ENCODE measurements at regions not wholly inside any gene's neighbourhood (a gene's known extent, or its start where the extent isn't known, plus 50 kb on each side); places are given as distances from the start of the nearest gene placed in this dataset.

DNA sequence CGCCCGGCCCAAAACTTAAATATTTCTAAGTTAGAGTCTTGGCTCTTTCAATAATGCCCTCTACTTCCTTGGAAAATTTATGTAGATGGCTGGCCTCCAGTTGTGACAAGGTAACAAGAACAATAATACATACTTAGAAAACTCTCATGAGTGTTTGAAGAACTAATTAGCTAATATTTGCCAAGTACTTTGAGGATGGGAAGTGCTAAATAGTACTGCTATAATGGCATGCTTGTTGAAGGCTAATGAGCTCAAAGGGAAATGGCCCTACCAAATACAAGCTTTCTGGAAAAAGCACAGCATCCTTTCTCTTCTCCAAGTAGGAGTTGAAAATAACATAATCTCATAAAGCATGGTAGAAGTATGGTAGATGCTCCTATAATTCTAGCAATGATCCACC lies 1022.2 kb upstream of the PIK3C3 start:
- DNase-seq, result no peak

DNA sequence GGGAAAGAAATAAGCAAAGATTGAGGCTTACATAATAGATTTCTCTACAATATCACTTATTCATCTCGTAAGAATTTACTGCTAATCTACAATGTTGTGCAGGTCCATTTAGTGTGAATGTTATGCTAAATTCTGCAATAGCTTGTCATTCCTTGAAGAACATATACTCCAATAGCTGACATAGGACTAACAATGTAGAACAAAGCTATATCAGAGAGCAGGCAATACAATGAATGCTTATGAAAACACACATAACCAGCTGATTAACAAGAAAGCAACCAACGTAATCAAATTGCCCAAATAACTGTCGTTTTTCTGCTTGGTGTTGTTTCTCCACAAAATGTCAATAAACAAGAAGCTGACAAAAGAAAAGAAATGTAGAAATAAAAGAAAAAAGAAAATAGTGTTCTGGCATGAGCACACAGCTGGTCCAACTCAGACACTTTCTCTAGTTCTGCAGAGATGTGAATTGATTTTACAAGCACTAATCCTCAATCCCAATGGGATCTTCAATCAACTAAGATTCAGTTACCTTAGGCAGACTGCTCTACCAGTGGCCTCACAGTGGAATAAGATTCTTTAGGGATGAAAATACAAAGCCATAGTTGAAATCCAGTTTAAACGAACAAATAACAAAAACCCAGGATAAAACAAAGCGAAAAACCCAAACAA lies 1024.7 kb upstream of the PIK3C3 start:
- no peak for DNase-seq

DNA sequence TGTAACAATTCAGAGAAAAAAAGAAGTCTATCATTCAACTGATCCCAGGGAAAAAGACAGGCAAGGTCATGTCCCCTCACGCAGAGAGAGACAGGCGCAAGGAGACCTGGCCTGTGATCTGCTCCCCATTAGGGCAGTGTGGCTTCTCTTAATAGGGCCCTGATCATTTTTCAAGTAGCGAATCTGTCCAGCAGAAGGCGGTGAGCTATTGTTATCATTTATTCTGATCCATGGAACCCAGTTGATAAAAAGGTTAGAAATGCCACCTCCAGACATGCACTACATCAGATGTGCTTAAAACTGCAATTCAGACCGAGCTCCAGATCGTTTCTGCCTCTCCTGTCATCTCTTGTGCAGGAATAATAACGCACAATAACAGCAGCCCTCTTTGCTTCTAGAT lies 1025.6 kb upstream of the PIK3C3 start:
- no peak for DNase-seq

DNA sequence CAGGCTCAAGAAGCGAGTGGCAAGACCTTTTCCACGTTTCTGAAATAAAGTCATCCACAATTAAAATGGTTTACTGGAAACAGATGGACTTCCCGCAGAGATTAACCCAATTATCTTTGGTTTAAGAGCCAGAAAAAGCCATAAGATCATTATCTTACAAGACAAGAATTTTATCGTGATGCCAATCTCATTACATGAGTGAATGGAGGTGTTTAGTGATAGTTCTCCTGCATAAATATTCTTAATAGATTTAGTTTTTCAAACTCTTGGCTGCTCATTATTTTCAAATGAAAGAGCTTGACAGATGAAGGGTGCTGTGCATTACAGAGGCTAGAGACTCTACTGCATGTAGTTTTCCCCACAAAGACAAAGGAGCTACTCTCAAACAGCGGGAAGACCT lies 1028.4 kb upstream of the PIK3C3 start:
- DNase-seq, result no peak

DNA sequence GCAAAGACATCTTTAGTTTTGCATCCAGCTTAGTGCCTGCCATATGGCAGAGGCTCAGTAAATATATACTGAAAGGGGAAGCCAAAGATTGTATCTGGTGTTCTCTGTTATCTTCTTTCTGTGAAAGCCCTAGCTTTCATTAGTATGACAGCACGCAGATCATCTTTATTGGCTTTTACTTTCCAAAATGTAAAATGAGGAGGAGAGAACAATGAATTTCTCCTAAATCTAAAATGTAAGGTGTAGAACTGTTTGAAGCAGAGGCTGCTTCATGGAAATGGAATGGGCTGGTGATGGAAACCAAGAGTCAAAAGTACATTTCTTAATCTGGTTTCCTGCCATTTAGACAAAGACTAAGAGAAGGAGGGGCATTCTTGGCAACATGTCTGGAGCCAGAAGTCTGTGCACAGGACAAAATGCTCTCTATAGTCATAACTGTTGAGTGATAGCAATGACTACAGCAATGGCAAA lies 1029.9 kb upstream of the PIK3C3 start:
- no peak for DNase-seq

DNA sequence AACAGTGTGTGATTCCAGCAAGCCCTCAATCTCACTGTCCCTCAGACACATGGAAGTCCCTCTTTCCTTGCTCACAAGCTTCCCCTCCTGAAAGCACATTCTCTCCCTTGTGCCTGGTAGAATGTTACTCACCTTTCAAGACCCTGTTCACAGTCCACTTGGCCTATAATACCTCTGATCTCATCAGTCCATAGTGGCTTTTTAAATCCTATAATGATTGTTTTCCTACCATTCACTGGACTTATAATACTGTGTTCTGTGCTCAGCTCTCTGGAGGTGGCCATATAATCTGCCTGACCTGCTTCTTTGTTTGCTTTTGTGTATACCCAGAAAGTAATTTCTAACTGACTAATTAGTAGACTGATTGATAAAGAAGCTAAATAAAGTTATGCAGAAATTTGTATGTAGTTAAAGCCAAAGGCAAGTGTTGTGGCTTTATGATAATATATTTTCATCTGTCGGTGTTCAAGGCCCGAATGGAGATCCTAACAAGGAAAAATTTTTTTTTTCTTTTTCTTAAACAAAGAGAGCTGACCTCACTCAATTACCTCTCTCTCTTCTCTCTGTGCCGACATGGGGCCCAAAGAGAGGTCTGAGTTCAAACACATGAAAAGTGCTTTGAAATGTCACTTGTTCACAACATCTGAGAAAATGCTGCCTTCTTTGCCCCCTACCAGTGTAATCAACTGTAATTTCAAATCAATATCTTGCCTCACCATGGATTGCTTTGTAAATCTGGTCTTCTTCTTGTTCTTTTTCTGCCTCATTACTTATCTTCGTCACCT lies 1033.0 kb upstream of the PIK3C3 start:
- DNase-seq, result no peak

DNA sequence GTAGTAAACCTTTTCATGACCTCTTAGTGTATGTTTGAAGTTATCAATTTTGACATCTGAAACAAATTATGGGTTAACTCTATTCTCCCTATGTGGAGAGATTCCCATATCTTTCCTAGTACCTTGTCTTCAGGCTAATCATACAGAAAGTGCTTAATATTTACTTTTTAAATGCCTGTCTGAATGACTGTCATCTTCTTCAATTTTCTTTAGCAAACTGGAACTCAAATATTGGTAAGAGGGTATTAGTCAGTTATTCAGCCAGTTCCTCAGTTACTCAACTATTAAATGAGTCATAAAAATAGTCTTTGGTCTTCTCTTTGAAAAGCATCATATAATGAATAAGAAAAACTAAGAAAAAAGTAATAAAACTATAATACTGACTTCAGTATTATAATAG lies 1038.0 kb upstream of the PIK3C3 start:
- no peak for DNase-seq

DNA sequence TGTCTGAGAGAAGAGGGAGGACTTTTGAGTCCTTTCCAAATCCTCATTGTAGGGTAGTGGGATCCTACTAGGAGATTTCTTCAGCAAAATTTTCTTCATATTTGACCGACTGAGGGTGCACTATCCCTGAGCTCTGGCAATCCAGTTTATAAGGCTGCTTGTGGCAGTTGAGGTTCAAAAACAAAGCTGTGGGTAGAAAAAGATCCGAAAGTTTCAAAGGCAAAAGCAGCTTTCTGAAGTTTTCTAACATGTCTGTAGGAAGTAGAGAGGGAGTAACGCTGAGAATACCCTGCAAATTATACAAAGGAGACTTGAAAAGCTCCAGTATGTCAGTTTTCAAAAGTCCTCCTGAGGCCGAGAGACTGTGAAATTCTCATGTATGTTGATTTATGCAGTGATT lies 1039.3 kb upstream of the PIK3C3 start:
- DNase-seq, result no peak

DNA sequence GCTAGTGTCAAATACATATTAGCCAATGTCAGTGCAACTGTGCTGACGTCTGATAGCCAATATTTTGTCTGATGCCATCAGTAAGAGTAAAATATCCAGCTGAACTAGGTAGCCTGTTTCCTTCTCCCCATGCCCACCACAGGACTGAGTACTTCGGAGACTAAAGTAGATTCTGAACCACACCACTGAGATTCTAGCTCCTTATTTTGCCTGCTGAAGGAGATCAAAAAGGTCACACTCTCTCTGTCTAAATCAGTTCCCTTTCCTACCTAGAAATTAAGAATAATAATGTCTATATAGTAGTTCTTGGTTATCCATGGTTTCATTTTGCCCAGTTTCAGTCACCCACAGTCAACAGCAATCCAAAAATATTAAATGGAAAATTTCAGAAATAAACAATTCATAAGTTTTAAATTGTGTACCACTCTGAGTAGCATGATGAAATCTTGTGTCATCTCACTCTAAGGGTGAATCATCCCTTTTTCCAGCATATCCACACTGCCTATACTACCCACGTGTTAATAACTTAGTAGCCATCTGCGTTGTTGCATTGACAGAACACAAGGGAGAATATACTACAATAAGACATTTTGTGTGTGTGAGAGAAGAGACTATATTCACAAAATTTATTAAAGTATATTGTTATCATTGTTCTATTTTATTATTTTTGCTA lies 1043.3 kb upstream of the PIK3C3 start:
- DNase-seq, result no peak

DNA sequence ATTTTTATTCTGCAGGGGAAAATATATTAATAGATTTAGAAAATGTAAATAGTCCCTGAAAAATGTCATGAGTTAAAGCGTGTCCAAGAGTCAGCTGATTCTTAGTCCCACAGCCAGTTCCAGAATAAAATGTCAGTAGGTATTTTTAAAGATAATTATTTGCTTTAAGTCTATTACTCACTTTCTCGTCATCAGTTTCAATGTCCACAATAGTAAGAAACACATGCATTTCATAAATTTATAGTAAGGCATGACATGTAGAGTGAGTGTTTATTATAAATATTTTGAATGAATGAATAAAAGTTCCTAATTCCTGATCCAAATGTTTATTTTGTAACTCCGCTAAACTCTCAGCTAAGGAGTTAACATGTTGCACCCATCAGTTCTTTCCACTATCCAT lies 1044.0 kb upstream of the PIK3C3 start:
- no peak for DNase-seq

DNA sequence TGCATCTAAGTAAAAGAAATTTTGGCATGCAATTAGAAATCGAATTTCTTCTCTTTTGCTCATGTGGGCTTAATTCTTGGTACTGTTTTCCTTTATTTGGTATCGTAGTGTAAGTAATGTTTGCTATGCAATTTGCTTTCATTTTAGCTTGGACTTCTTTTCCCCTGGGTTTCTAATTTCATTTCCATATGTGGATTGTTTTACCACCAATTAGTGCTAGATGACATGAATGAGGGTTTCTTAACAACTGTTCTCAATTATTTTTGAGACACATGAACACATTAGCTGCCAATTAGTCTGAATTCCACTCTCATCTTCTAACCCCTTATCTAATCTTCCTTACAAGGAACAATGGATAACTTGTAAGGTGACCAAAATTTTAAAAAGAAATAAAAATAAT lies 1047.2 kb upstream of the PIK3C3 start:
- DNase-seq, result no peak

DNA sequence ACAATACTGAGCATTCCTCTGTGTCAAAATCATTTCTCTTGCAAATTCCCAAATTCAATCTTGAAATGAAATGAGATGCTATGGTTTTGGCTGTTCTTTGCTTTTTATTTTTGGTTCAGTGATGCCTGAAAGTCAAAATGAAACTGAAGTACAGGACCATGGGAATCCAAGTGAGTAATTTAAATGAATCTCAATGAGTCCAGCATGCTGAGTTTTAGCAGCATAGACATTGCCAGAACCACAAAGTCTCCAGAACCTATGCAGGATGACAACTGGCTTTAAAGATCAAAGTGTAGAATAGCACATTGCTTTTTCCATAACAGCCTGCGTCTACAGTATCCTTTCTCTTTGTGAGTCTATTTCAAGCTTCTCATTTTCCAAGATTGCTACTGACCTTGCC lies 1050.7 kb upstream of the PIK3C3 start:
- no peak for DNase-seq

DNA sequence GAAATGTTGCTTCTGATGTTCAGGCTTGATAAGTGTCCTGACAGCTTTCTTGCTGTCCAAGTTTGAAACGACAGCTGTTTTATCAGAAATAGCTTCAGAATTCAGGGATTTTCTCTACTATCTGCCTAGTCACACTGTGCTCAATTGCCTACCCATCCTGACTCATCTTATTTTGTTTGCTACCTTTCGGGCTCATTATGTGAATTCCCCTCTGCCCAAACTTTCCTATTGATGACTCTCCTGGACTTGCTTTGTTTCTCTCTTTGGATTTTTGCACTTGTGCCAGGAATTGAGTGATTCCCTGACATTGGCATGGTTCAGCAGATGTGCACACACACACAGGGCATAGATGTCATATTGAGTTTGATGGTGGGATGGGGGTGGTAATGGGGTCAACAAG lies 1052.6 kb upstream of the PIK3C3 start:
- no peak for DNase-seq

DNA sequence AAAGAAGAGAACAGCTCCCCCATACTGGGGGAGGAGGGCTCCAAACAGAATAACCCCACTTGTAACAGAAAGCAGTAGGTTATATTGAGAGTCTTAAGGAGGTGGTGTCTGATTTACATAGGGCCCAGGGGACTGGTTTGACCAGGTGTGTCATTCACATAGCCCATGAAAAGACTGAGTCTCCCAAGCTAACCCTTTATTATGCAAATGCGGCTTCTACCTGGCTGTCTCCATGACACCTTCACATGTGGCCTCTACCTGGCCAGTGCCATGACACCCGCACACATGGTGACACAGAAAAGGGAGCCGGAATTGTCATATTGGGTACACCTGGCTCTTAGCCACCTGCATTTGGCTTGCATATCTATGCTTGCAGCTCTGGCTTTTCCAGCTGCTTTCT lies 1057.2 kb upstream of the PIK3C3 start:
- DNase-seq, result no peak

DNA sequence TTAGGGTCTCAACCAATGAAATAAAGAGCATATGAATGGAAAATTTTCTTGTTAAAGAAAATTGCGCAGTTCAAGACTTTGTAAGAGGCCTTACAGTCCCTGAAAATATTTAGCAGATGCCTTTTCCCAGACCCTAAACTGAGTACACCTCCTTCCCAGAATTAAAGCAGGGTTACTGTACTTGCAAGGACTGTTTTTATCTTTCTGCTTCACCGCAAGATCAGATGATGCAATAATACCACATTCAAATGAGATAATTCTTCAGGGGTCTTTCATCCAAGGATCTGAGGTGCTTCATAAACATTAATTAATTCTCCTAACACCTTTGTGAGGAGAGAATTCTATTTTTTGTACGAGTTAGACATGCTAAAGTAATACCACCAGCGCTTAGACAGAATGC lies 1071.8 kb upstream of the PIK3C3 start:
- no peak for DNase-seq

DNA sequence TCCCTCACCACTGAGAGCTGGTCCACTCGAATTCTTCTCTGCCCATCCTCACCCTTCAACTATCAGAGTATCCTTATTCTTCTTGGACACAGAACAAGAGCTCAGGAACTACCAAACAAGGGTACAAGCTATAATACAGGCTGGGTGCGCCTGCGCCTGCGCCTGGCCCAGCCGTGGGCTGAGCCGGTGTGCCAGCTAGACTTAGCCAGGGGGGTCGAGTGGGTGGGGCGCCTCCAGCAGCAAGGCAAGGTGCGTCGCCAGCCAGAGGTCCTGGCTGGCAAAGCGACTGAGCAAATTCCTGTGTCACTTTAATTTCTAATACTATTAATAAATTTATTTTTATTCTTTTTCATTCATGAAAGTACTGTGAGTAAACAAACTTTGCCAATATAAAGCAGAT lies 1072.6 kb upstream of the PIK3C3 start:
- no peak for DNase-seq

DNA sequence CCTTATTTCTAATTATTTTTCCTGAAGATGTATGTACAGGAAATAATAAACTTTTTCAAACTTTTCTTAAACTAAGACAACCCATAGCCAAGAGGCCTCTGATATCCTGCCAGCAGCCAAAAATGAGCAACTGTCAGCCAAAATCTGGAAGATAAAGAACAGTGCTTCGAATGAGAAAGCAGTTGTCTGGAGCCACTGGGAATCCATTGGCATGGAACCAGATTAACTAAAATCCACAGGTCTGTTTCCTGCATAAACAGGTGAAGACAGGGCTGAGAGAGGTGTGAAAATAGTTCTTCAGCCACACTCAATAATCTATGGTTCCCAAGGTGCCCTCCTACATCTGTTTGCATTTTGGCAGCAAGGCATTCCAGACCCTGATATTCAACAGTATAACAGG lies 1076.7 kb upstream of the PIK3C3 start:
- no peak for DNase-seq

DNA sequence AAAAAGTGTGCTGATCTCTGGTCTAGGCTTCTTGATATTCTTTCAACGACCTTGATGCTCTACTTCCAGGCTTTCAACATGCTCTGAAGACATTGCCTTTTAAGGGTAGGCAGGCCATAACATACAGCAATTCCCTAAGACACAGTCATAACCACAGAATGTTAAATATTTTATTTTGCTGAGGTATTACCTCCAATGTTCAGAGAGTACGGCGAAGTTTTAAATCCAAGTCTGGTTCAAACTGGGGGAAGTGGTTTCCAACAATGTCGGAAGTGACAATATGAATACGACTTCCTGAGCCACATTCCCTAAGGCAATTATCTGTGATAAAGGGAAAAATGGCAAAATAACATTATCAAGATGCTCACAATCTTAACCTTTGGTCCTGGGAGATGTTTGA lies 1077.9 kb upstream of the PIK3C3 start:
- DNase-seq, result no peak

DNA sequence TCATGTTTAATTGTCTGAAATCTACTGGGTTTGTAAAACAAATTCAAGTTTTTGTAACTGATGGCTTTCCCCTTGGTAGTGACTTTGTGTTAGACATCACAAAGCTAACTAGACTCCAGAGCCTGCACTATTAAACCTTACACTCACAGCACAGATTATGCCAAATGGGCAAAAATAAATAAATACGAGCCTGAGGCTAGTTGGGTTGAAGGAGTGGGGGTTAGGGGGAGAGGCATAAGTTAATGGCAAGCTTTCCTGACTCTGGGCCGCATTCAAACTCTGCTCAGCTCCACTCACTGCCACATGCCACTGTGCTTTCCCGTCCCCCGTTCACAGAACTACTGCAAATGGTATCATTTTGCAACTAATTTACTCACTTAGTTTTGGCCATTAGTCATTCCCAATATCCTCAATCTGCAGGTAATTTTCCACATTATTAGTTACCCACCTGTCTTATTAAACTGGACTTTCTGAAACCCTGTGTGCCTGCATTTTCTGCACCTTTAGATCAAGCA lies 1079.9 kb upstream of the PIK3C3 start:
- DNase-seq, result no peak

DNA sequence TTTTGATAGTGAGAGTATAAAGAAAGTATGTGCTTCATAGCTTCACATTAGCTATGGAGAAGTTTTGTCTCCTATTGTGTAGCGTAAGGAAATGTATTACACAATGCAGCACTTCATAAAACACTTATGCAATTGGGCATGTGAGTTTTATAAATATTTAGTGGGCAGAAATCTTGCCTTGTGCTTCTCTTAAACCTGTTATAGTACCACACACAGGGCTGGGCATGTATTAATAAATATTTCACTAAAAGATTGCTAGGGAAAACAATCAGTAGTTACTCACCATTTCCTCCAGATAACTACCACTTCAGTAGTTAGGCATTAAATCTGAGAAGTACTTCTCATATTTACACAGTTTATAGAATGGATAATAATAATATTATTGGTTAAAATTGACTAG lies 1080.8 kb upstream of the PIK3C3 start:
- DNase-seq, result no peak

DNA sequence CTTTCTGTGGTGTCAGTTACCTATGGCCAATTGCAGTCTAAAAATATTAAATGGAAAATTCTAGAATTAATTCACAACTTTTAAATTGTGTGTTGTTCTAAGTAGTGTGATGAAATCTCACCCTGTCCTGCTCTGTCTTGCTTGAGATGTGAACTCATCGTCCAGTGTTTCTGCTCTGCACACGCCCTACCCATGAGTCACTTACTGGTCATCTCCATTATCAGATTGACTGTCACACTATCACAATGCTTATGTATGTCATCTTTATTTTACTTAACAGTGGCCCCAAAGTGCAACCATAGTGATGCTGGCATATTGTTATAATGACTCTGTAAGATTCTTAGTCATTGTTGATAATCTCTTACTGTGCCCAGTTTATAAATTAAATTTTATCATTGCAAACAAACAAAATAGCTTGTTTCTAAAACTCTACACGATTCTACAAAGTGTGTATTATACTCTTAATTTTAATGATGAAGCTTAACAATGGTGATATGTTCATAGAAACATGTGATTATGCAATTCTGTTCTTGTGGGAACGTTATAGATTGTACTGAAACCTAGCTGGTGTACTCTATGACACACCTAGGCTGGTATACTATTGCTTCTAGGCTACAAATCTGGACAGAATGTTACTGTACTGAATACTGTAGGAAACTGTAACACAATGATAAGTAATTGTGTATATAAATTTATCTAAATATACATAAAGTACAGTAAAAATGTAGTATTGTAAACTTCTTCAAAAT lies 1086.8 kb upstream of the PIK3C3 start:
- DNase-seq, result no peak

DNA sequence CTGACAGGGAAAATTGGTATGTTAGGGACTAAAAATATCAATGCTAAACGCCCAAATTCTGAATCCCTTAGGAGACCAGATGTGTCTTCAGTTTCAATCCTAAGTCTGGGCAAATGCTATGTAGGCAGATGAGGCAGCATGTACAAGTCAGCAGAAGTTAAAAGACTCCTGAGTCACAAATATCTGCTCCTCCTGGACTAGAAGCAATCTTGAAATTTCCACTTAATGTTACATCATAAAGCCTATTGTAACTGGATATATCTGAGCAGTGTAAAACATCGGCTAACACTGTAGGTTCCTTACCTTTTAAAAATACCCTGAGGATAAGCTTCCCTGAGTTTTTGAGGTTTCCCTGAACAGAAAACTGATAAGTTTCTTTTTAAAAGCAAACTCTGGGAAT lies 1087.6 kb upstream of the PIK3C3 start:
- no peak for DNase-seq

DNA sequence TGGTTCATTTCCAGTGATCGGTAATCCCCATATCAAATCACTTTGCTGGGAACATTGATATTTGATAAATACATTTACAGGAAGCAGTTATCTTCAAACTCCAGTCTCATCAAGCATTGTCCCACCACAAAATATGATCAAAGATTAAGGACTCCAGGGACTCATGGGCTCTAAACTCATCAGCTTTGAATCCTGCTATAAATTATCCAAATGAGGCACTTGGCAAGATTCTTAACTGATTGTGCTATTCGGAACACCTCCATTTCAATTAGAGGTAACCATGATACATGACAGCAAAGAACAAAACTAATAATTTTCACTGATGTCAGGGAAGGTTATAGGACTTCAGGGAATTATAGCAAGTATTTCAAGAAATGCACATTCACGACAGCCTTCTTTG lies 1088.1 kb upstream of the PIK3C3 start:
- no peak for DNase-seq
